ENCODE measurements at regions not wholly inside any gene's neighbourhood (a gene's known extent, or its start where the extent isn't known, plus 50 kb on each side); places are given as distances from the start of the nearest gene placed in this dataset.

DNA sequence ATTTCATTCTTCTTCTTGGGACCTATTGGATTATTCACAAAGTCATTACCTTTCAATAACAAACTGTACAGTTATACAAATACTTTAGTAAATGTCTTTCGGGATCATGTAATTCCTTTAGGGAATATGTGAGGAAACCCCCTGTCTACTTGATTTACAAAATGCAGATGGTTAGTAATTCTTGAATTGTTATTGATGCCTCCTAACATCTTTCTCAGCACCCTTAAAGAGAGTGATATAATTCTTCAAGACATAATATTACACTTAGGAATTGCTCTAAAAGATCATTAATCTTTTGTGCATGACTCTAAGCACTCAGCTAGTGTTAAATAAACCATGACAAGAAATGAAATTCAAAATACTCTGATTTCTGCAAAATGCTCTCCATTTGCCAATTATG is 988.1 kb upstream of the HS3ST1 start:
- no peak for ATAC-seq
- no peaks in the 10 kb centered on the region for H3K4me1 ChIP-seq
- DNase-seq: no peak
- WGBS (ENCODE audit: insufficient coverage, low coverage, low lambda C conversion rate, missing lambda C conversion rate): 29% methylated on average over 1 of the region's 1 CpG
- no peak overlapping the region for H3K4me3 ChIP-seq
- H3K27me3 ChIP-seq: no peaks in the 10 kb centered on the region
- H3K27ac ChIP-seq: no peak overlapping the region
- no peaks in the 10 kb centered on the region for H3K9me3 ChIP-seq
- TF ChIP-seq POLR2A (IDR thresholded peaks at IDR 0.05) (no peak), CTCF (IDR thresholded peaks at IDR 0.05) (no peak)
- no peaks in the 10 kb centered on the region for H3K36me3 ChIP-seq
- intact Hi-C loops (cut with DNase I): no loop called here

DNA sequence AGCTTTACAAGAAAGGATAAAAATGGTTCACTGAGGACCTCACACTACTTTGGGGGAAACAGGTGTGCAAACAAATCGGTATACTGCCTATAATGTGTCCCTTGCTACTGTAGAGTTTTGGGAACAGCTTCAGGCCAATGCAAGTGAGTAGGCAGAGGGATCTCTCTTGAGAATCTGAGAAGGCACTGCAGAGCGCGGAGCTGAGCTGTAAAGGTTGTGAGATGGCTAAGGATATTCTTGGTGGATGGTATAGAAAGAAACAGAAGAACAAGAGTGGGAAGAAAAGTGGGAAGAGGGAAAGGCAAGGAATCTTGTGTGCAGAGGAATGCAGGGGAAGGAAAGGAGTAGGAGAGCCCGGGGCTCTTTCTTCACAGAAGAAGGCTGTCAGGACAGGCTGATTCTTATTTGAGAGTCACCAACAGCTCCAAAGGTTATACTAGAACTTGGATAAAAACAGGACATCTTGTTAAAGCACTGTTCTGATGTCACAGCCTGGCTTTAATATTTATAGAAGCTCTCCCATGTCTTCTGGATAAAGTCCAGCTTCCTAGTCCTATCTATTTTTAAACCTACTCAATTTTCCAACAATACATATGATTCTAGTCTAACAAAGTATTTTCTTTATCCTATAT is 985.6 kb upstream of the HS3ST1 start:
- ATAC-seq: no peak

GRCh38 chr4:12411072-12411471 is 982.4 kb upstream of the HS3ST1 start:
- no peak overlapping the region for H3K27ac ChIP-seq
- no peaks in the 10 kb centered on the region for H3K36me3 ChIP-seq
- no peak overlapping the region for H3K4me3 ChIP-seq
- ATAC-seq (no peak), DNase-seq (no peak)
- no peaks in the 10 kb centered on the region for H3K9me3 ChIP-seq
- intact Hi-C loops (cut with DNase I): no loop called here
- no peak for TF ChIP-seq CTCF (IDR thresholded peaks at IDR 0.05)
- TF ChIP-seq POLR2A (IDR thresholded peaks at IDR 0.05): no peak
- 53% methylated on average over 4 of the region's 4 CpGs for WGBS (ENCODE audit: insufficient coverage, low coverage, low lambda C conversion rate, missing lambda C conversion rate)
- H3K4me1 ChIP-seq: no peaks in the 10 kb centered on the region
- H3K27me3 ChIP-seq: no peaks in the 10 kb centered on the region

More for the DNA sequence above, 985.6 kb upstream of the HS3ST1 start:
- 45% methylated on average over 4 of the region's 4 CpGs for WGBS (ENCODE audit: insufficient coverage, low coverage, low lambda C conversion rate, missing lambda C conversion rate)
- intact Hi-C loops (cut with DNase I): no loop called here
- TF ChIP-seq POLR2A (IDR thresholded peaks at IDR 0.05) (no peak), CTCF (IDR thresholded peaks at IDR 0.05) (no peak)
- Histone ChIP-seq H3K4me1 (no peaks in the 10 kb centered on the region), H3K36me3 (no peaks in the 10 kb centered on the region), H3K27me3 (no peaks in the 10 kb centered on the region), H3K27ac (no peak overlapping the region), H3K9me3 (no peaks in the 10 kb centered on the region), H3K4me3 (no peak overlapping the region)
- DNase-seq: no peak

DNA sequence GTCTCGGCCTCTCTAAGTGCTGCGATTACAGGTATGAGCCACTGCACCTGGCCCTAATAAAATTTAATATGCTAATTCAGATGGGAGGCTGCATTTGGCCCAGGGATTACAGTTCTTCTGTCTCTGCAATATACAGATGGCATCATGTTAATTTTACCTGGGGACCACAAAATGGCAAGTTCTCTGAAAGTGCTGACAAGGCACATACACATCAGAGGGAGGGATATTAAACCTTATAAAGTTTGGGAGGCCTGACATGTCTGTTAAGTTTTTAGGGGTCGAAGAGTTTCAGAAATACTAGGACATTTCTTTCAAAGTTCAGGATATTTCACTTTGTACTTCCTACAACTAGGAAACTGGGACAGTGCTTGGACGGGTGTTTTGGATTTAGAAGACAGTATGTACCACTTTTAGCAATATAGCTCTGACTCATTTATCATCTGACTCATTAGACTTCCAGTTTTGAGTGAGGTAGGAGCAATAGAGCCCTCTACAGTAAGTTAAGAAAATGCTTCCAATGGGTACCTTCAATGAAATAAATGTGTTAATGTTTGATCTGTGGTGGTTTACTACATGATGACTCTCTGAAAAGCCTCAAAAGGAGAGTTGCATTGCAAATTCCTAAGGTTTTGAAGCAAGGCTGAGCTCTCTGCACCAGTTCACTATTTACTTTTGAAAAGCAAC is 981.0 kb upstream of the HS3ST1 start:
- Histone ChIP-seq H3K27me3 (no peaks in the 10 kb centered on the region), H3K36me3 (no peaks in the 10 kb centered on the region), H3K4me3 (no peak overlapping the region), H3K9me3 (no peaks in the 10 kb centered on the region), H3K4me1 (no peaks in the 10 kb centered on the region), H3K27ac (no peak overlapping the region)
- WGBS (ENCODE audit: insufficient coverage, low coverage, low lambda C conversion rate, missing lambda C conversion rate): 49% methylated on average over 4 of the region's 4 CpGs
- ATAC-seq: no peak
- intact Hi-C loops (cut with DNase I): no loop called here
- TF ChIP-seq CTCF (IDR thresholded peaks at IDR 0.05) (no peak), POLR2A (IDR thresholded peaks at IDR 0.05) (no peak)
- no peak for DNase-seq

All from right lobe of liver (tissue), 6 donors.